GM12878 (cell line): ENCODE measurements at regions not wholly inside any gene's neighbourhood (a gene's known extent, or its start where the extent isn't known, plus 50 kb on each side); places are given as distances from the start of the nearest gene placed in this dataset.

ENCODE experiments used
- ATAC-seq: fragments of 200-7000 bp; cut with Tn5 transposase; 3 replicates; pipeline ENCODE4 v1.9.1; 2020; ENCODE audit warnings: mild to moderate bottlenecking, moderate library complexity
- BruUV-seq: library from RNA; stranded (reverse); fragments of 400-500 nt; replicated peaks from 2 replicates; lab custom pipeline; 2021; lab: Mats Ljungman, UMichigan
- CTCF ChIA-PET: fragments of 300-600 bp; sonication (Branson Sonifier 250); formaldehyde crosslinking; extraction: SDS; loops from one replicate; lab custom pipeline; 2021; ENCODE audit warnings: inconsistent platforms; lab: Yijun Ruan, JAX
- POLR2A ChIA-PET: fragments of 350-600 bp; formaldehyde crosslinking; extraction: SDS; loops from one replicate; lab custom pipeline; 2021; ENCODE audit warnings: inconsistent platforms; lab: Charles Lee
- RAD21 ChIA-PET: fragments of 300-600 bp; sonication (Branson Sonifier 250); formaldehyde crosslinking; loops from one replicate; lab custom pipeline; 2023; ENCODE audit warnings: antibody characterized with exemption; ENCODE audit not compliant: unreplicated experiment; lab: Charles Lee
- SMC1A ChIA-PET: fragments of 300-600 bp; sonication (Branson Sonifier 250); formaldehyde crosslinking; loops from one replicate; lab custom pipeline; 2023; ENCODE audit not compliant: unreplicated experiment, uncharacterized antibody; lab: Charles Lee
- DNase-seq: peaks from one replicate; pipeline ENCODE4 v3.0.0-alpha.2; 2011; ENCODE audit warnings: low read depth, low spot score
- FAIRE-seq: peaks from 3 replicates; lab custom pipeline; 2011; peaks lifted over from hg19 to GRCh38; lab: Jason Lieb, UNC
- H2AFZ ChIP-seq: 2 replicates; pipeline ENCODE4 v1.6.0; 2011; ENCODE audit warnings: low read depth, low read length, control low read depth; ENCODE audit not compliant: control insufficient read depth
- H3K27ac ChIP-seq: 2 replicates; pipeline ENCODE4 v1.5.1; 2011; ENCODE audit warnings: control low read depth; ENCODE audit not compliant: control insufficient read depth, insufficient read depth
- H3K27me3 ChIP-seq, 2 experiments: replicated peaks in 1 of 2; 2 replicates each; pipeline versions ENCODE4 v1.6.0 to v1.6.1; 2011; ENCODE audit warnings: low read length in 1 of 2; ENCODE audit not compliant: control insufficient read depth in 2 of 2, insufficient read depth in 2 of 2
- H3K36me3 ChIP-seq, 2 experiments: 2 replicates each; pipeline ENCODE4 v1.5.1; 2011; ENCODE audit warnings: low read length in 1 of 2; ENCODE audit not compliant: control insufficient read depth in 2 of 2, insufficient read depth in 2 of 2
- H3K4me1 ChIP-seq: 2 replicates; pipeline ENCODE4 v1.6.1; 2011; ENCODE audit warnings: mild to moderate bottlenecking, low read length, moderate library complexity, mixed read lengths; ENCODE audit not compliant: control insufficient read depth, insufficient read depth
- H3K4me2 ChIP-seq: 2 replicates; pipeline ENCODE4 v1.6.0; 2011; ENCODE audit warnings: control low read depth; ENCODE audit not compliant: control insufficient read depth, insufficient read depth
- H3K4me3 ChIP-seq: fragments of 200-600 bp; sonication (generic); 2 replicates; pipeline ENCODE4 v1.5.1; 2016
- H3K79me2 ChIP-seq: 2 replicates; pipeline ENCODE4 v1.6.0; 2011; ENCODE audit warnings: low read length; ENCODE audit not compliant: control insufficient read depth, insufficient read depth
- H3K9ac ChIP-seq: 2 replicates; pipeline ENCODE4 v1.8.0; 2011; ENCODE audit warnings: low read length, control low read depth, mixed read lengths; ENCODE audit not compliant: control insufficient read depth, insufficient read depth
- H3K9me3 ChIP-seq: replicated peaks from 3 replicates; pipeline ENCODE4 v1.5.1; 2011; ENCODE audit warnings: mild to moderate bottlenecking, low read length; ENCODE audit not compliant: control insufficient read depth, insufficient read depth
- H4K20me1 ChIP-seq: 2 replicates; pipeline ENCODE4 v1.6.0; 2011; ENCODE audit not compliant: control insufficient read depth, insufficient read depth
- ATF2 ChIP-seq: IDR thresholded peaks from 2 replicates; pipeline ENCODE4 v1.6.1; 2012; ENCODE audit warnings: low read length, inconsistent platforms
- BCL11A ChIP-seq: IDR thresholded peaks from 2 replicates; pipeline ENCODE4 v1.6.1; 2011; ENCODE audit warnings: low read depth, low read length
- CBX3 ChIP-seq: fragments of 200-600 bp; sonication (generic); IDR thresholded peaks from 2 replicates; pipeline ENCODE4 v1.6.1; 2016; ENCODE audit warnings: low read depth, borderline replicate concordance
- CEBPB ChIP-seq, 2 experiments: fragments of 150-350 bp in 1 of 2; IDR thresholded peaks; 2 replicates each; pipeline ENCODE4 v1.6.1; 2012 to 2014; ENCODE audit warnings: low read depth in 2 of 2, low read length in 2 of 2, borderline replicate concordance in 1 of 2, inconsistent platforms in 1 of 2
- ESRRA ChIP-seq: IDR thresholded peaks from 2 replicates; pipeline ENCODE4 v1.6.1; 2012; ENCODE audit warnings: mild to moderate bottlenecking, low read length, improper control_type of control experiment
- ETV6 ChIP-seq, 2 experiments: fragments of 450-650 bp in 1 of 2; IDR thresholded peaks in 1 of 2; conservative IDR thresholded peaks in 1 of 2; 2 replicates each; pipeline ENCODE4 v1.6.1; 2014; ENCODE audit warnings: antibody characterized with exemption in 1 of 2, borderline replicate concordance in 1 of 2, low read depth in 1 of 2, mild to moderate bottlenecking in 1 of 2, moderate library complexity in 1 of 2
- IKZF2 ChIP-seq, 2 experiments: fragments of 450-650 bp; IDR thresholded peaks; 2 replicates each; pipeline ENCODE4 v1.6.1; 2017; ENCODE audit warnings: mild to moderate bottlenecking in 2 of 2, moderate library complexity in 2 of 2
- NR2C1 ChIP-seq: fragments of 450-650 bp; IDR thresholded peaks from 2 replicates; pipeline ENCODE4 v1.6.1; 2017; ENCODE audit warnings: antibody characterized with exemption, mild to moderate bottlenecking, moderate library complexity
- POLR2AphosphoS5 ChIP-seq: IDR thresholded peaks from 2 replicates; pipeline ENCODE4 v1.6.1; 2011; ENCODE audit warnings: mild to moderate bottlenecking, low read length, inconsistent platforms
- POU2F2 ChIP-seq: IDR thresholded peaks from 3 replicates; pipeline ENCODE4 v1.6.1; 2011; ENCODE audit warnings: low read depth, mild to moderate bottlenecking, low read length, borderline replicate concordance
- RBBP5 ChIP-seq: fragments of 200-600 bp; sonication (generic); conservative IDR thresholded peaks from 2 replicates; pipeline ENCODE4 v1.6.1; 2016
- SREBF2 ChIP-seq: IDR thresholded peaks from 2 replicates; pipeline ENCODE4 v1.6.1; 2012; ENCODE audit warnings: mild to moderate bottlenecking, low read length
- ZBTB33 ChIP-seq: fragments of 450-650 bp; IDR thresholded peaks from 2 replicates; pipeline ENCODE4 v1.6.1; 2017; ENCODE audit warnings: mild to moderate bottlenecking
- WGBS: methylation state at CpG from one replicate; pipeline ENCODE4 v1.1.6; 2016; ENCODE audit warnings: low lambda C conversion rate; ENCODE audit not compliant: insufficient replicate concordance, insufficient coverage; ENCODE audit errors: missing lambda C conversion rate; 5-methylcytosine and 5-hydroxymethylcytosine counted together
- in situ Hi-C: fragments of 300-500 bp; cut with MboI; formaldehyde crosslinking; loops from 9 replicates; pipeline ENCODE4 v1.14.3; 2018; ENCODE audit warnings: mixed read lengths
- intact Hi-C: fragments of 100-400 bp; cut with micrococcal nuclease; formaldehyde crosslinking; loops from one replicate; pipeline ENCODE4 v1.14.2; 2022; ENCODE audit not compliant: unreplicated experiment
- TF ChIP-seq, protein P1 (sequence below): fragments of 450-650 bp; formaldehyde crosslinking; IDR thresholded peaks from 2 replicates; pipeline ENCODE4 v1.4.0; 2020; ENCODE audit warnings: mild to moderate bottlenecking, moderate library complexity
- TF ChIP-seq, protein P2 (sequence below): IDR thresholded peaks from 2 replicates; pipeline ENCODE4 v1.6.1; 2011; ENCODE audit warnings: low read depth, mild to moderate bottlenecking, low read length, moderate library complexity, borderline replicate concordance; ENCODE audit errors: extremely low read depth

DNA sequence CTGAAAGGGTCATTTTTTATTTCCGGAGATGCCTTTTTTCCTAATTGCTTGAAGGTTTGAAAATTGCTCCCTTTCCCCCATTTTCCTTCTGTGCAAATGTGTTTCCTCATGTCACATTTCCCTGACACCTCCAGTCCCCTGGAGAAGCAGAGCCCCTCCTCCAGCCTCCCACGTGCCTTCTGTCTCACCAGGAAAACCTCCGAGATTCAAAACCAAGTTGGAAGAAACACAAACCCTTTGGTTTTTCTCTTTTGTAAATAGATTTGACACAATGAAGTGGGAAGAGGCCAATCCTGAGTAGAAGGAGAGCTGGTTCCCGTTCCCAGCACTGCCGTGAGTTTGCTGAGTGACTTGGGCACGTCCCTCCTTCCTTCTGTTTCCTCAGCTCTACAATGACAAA is 125.4 kb upstream of the MYCN start:
- Histone ChIP-seq H3K9ac (no peak overlapping the region), H3K9me3 (no peaks in the 10 kb centered on the region), H2AFZ (no peak overlapping the region), H3K4me1 (no peaks in the 10 kb centered on the region), H3K27ac (no peak overlapping the region), H3K27me3 (peaks cover 9 to 11% of the 10 kb centered on the region in 2 experiments; a peak in 3 of 4 replicates), H3K4me3 (no peak overlapping the region), H3K36me3 (no peaks in the 10 kb centered on the region), H4K20me1 (no peaks in the 10 kb centered on the region), H3K79me2 (no peaks in the 10 kb centered on the region), H3K4me2 (no peak overlapping the region)
- RAD21 ChIA-PET: no interaction called here
- FAIRE-seq: no peak
- in situ Hi-C loops (no loop called here), intact Hi-C loops (no loop called here)
- SMC1A ChIA-PET: no interaction called here
- no peak for ATAC-seq
- BruUV-seq: no TSS peak
- no peak for TF ChIP-seq ETV6 (conservative IDR thresholded peaks at IDR 0.05 in 1 of 2, IDR thresholded peaks at IDR 0.05 in 1 of 2; ENCODE audit: borderline replicate concordance in 1 of 2, low read depth in 1 of 2)
- TF ChIP-seq IKZF2 (IDR thresholded peaks at IDR 0.05): no peak
- no peak for TF ChIP-seq ESRRA
- TF ChIP-seq CBX3: no peak
- TF ChIP-seq BCL11A: no peak
- TF ChIP-seq ZBTB33: no peak
- TF ChIP-seq POLR2AphosphoS5: no peak
- TF ChIP-seq, protein P1, sequence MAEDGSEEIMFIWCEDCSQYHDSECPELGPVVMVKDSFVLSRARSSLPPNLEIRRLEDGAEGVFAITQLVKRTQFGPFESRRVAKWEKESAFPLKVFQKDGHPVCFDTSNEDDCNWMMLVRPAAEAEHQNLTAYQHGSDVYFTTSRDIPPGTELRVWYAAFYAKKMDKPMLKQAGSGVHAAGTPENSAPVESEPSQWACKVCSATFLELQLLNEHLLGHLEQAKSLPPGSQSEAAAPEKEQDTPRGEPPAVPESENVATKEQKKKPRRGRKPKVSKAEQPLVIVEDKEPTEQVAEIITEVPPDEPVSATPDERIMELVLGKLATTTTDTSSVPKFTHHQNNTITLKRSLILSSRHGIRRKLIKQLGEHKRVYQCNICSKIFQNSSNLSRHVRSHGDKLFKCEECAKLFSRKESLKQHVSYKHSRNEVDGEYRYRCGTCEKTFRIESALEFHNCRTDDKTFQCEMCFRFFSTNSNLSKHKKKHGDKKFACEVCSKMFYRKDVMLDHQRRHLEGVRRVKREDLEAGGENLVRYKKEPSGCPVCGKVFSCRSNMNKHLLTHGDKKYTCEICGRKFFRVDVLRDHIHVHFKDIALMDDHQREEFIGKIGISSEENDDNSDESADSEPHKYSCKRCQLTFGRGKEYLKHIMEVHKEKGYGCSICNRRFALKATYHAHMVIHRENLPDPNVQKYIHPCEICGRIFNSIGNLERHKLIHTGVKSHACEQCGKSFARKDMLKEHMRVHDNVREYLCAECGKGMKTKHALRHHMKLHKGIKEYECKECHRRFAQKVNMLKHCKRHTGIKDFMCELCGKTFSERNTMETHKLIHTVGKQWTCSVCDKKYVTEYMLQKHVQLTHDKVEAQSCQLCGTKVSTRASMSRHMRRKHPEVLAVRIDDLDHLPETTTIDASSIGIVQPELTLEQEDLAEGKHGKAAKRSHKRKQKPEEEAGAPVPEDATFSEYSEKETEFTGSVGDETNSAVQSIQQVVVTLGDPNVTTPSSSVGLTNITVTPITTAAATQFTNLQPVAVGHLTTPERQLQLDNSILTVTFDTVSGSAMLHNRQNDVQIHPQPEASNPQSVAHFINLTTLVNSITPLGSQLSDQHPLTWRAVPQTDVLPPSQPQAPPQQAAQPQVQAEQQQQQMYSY (CRISPR knock-in tag): no peak
- TF ChIP-seq, protein P2, sequence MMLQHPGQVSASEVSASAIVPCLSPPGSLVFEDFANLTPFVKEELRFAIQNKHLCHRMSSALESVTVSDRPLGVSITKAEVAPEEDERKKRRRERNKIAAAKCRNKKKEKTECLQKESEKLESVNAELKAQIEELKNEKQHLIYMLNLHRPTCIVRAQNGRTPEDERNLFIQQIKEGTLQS: no peak
- no peak for TF ChIP-seq RBBP5
- TF ChIP-seq SREBF2: no peak
- no peak for TF ChIP-seq POU2F2
- TF ChIP-seq ATF2: no peak
- TF ChIP-seq CEBPB (IDR thresholded peaks at IDR 0.05; ENCODE audit: borderline replicate concordance in 1 of 2, low read depth in 2 of 2, low read length in 2 of 2): no peak
- TF ChIP-seq NR2C1: no peak
- DNase-seq: no peak
- POLR2A ChIA-PET: no interaction called here
- 11% methylated on average over 6 of the region's 6 CpGs for WGBS
- CTCF ChIA-PET: no interaction called here
